ENCODE measurements at regions not wholly inside any gene's neighbourhood (a gene's known extent, or its start where the extent isn't known, plus 50 kb on each side); places are given as distances from the start of the nearest gene placed in this dataset.
"Not testable (repeated sequence)": the region's sequence is repeated elsewhere in the genome, so short reads cannot be mapped to it uniquely, and the experiment has no call there.

DNA sequence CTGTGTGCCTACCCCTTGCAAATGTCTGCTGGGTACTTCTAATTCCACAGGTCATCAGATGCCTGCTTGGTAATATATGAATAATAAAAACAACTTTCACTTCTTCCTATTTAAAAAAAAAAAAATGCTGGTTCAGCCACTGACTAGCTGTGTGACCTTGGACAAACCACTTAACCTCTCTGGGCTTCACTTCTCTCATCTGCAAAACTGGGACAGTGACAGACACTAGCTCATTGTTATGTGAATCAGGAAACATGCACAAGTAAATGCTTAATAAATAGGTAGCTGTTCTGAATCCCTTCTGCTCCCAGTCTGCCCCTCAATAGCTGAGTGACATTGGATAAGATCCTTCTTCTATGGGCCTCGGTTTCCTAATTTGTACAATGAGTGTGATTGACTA is 62.6 kb upstream of the HAND1 start:
- TF ChIP-seq POLR2A (IDR thresholded peaks at IDR 0.05) (no peak), POLR2AphosphoS5 (IDR thresholded peaks at IDR 0.05) (no peak)
- TF ChIP-seq, protein P1, sequence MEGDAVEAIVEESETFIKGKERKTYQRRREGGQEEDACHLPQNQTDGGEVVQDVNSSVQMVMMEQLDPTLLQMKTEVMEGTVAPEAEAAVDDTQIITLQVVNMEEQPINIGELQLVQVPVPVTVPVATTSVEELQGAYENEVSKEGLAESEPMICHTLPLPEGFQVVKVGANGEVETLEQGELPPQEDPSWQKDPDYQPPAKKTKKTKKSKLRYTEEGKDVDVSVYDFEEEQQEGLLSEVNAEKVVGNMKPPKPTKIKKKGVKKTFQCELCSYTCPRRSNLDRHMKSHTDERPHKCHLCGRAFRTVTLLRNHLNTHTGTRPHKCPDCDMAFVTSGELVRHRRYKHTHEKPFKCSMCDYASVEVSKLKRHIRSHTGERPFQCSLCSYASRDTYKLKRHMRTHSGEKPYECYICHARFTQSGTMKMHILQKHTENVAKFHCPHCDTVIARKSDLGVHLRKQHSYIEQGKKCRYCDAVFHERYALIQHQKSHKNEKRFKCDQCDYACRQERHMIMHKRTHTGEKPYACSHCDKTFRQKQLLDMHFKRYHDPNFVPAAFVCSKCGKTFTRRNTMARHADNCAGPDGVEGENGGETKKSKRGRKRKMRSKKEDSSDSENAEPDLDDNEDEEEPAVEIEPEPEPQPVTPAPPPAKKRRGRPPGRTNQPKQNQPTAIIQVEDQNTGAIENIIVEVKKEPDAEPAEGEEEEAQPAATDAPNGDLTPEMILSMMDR (IDR thresholded peaks at IDR 0.05 in 8 of 11, conservative IDR thresholded peaks at IDR 0.05 in 3 of 11), result no peak
- no peaks in the 10 kb centered on the region for H3K9me3 ChIP-seq
- no peak overlapping the region for H3K4me3 ChIP-seq
- intact Hi-C loops (cut with DNase I; ENCODE audit: low total_unique reads), result no loop called here
- H3K4me1 ChIP-seq, result no peaks in the 10 kb centered on the region
- no peak overlapping the region for H3K27ac ChIP-seq
- 67 to 88% (median 84%) methylated on average over 1 of the region's 1 CpG for WGBS, 5 donors
- peaks cover 0 to 55% (median 3%) of the 10 kb centered on the region in 7 donors for H3K27me3 ChIP-seq (replicated peaks in 1 of 7)
- no peak for DNase-seq
- no peaks in the 10 kb centered on the region for H3K36me3 ChIP-seq

DNA sequence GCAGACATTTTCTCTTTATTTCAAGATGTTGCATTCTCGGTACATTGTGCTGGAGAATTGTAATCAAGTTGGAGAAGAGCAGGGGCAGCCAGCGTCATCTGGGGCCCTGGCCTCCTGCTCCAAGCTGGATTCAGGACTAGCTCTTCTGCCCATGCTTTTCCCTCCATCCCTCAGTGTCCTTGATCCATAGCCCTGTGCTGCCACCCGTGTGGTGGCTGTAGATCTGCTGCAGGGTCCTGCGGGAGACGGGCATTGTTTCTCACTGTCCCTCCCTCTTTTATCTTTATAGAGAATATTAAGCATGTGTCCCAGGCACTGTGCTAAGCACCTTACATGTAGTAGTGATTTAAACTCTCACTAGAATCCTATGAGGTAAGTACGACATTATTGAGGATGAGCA is 60.5 kb upstream of the HAND1 start:
- Histone ChIP-seq H3K27me3 (replicated peaks in 1 of 7) (peaks cover 0 to 60% (median 3%) of the 10 kb centered on the region in 7 donors), H3K4me3 (no peak overlapping the region), H3K9me3 (no peaks in the 10 kb centered on the region), H3K27ac (no peak overlapping the region), H3K36me3 (no peaks in the 10 kb centered on the region), H3K4me1 (no peaks in the 10 kb centered on the region)
- 80 to 89% (median 87%) methylated on average over 6 of the region's 6 CpGs for WGBS, 5 donors
- intact Hi-C loops (cut with DNase I; ENCODE audit: low total_unique reads), result no loop called here
- DNase-seq, result no peak
- TF ChIP-seq POLR2AphosphoS5 (IDR thresholded peaks at IDR 0.05) (no peak), POLR2A (IDR thresholded peaks at IDR 0.05) (no peak)
- TF ChIP-seq, protein P1 (IDR thresholded peaks at IDR 0.05 in 8 of 11, conservative IDR thresholded peaks at IDR 0.05 in 3 of 11), result no peak

DNA sequence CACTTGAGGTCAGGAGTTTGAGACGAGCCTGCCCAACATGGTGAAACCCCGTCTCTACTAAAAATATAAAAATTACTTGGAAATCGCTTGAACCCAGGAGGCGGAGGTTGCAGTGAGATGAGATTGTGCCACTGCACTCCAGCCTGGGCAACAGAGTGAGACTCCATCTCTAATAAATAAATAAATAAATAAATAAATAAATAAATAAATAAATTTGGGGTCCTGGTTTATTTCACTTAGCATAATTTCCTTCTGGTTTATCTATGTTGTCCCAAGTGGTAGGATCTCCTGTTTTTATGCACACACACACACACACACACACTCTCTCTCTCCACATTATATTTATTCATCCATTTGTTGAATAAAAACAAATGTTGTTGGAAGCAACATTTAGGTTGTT is 58.4 kb upstream of the HAND1 start:
- peaks cover 0 to 48% (median 0%) of the 10 kb centered on the region in 7 donors for H3K27me3 ChIP-seq (replicated peaks in 1 of 7)
- H3K36me3 ChIP-seq; DNase-seq; H3K9me3 ChIP-seq; H3K4me1 ChIP-seq; H3K4me3 ChIP-seq; intact Hi-C loops (cut with DNase I; ENCODE audit: low total_unique reads); H3K27ac ChIP-seq: not testable (repeated sequence)
- WGBS, 5 donors, result 81 to 92% (median 86%) methylated on average over 4 of the region's 4 CpGs

DNA sequence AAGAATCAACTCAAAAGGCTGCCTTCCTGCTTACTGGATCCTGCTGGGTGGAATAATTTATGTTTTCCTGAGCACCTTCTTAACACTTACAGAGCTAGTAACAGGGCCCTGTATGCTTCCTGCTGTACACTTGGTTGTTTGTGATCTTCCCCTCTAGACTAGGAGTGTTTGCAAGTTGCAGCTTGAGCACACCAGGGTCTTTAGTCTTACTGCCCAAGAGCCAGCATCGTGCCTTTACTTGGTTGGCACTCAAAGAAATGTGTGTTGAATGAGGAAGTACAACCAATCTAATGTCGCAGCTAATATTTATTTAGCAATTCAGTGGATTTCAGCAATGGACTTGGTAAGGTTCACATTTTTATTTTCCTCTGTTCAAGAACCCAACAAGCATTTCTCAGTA is 57.5 kb upstream of the HAND1 start:
- 28 to 56% (median 38%) methylated on average over 2 of the region's 2 CpGs for whole genome bisulfite sequencing, 5 donors
- Histone ChIP-seq H3K9me3 (peaks cover 0 to 4% (median 0%) of the 10 kb centered on the region in 8 donors), H3K27ac (no peak overlapping the region), H3K36me3 (no peaks in the 10 kb centered on the region), H3K4me3 (no peak overlapping the region), H3K27me3 (replicated peaks in 1 of 7) (peaks cover 0 to 50% (median 0%) of the 10 kb centered on the region in 7 donors), H3K4me1 (no peaks in the 10 kb centered on the region)
- intact Hi-C loops (cut with DNase I; ENCODE audit: low total_unique reads), result no loop called here
- no peak for DNase-seq
- no peak for TF ChIP-seq POLR2AphosphoS5 (IDR thresholded peaks at IDR 0.05)
- no peak for TF ChIP-seq POLR2A (IDR thresholded peaks at IDR 0.05)
- TF ChIP-seq, protein P1 (IDR thresholded peaks at IDR 0.05 in 8 of 11, conservative IDR thresholded peaks at IDR 0.05 in 3 of 11), result no peak

Measured in spleen (tissue), 11 donors.